GM18499 (cell line): ENCODE measurements at regions not wholly inside any gene's neighbourhood (a gene's known extent, or its start where the extent isn't known, plus 50 kb on each side); places are given as distances from the start of the nearest gene placed in this dataset.
"Not testable (repeated sequence)": the region's sequence is repeated elsewhere in the genome, so short reads cannot be mapped to it uniquely, and the experiment has no call there.

ENCODE experiments used
- ATAC-seq: cut with Tn5 transposase; IDR thresholded peaks from one replicate; pipeline ENCODE4 v1.9.1; 2021; ENCODE audit warnings: moderate number of reproducible peaks; ENCODE audit not compliant: insufficient read depth, unreplicated experiment

- no peak for ATAC-seq
These were observed 1055.4 kb downstream of the TBL1XR1 start for GRCh38 chr3:176141837-176142236.

DNA sequence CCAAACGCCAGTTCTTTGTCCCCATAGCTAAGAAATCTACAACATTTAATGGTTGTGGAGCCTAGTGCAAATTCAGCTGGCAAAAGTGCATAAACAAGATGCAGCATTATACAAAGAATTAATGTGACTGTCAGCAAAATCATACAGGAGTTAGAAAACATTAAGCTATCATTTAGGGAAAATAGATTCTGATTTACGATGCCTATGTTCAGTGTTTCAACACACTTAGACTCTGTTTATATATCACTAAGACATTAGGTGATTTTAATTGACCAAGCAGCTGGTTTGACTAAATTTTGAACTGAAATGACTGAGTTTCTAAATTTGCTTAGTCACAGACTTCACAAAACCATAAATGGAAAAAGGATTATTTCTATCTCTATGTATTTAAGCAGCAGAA is 1076.8 kb downstream of the TBL1XR1 start:
- no peak for ATAC-seq

GRCh38 chr3:176119826-176120225 is 1077.5 kb downstream of the TBL1XR1 start:
- no peak for ATAC-seq

DNA sequence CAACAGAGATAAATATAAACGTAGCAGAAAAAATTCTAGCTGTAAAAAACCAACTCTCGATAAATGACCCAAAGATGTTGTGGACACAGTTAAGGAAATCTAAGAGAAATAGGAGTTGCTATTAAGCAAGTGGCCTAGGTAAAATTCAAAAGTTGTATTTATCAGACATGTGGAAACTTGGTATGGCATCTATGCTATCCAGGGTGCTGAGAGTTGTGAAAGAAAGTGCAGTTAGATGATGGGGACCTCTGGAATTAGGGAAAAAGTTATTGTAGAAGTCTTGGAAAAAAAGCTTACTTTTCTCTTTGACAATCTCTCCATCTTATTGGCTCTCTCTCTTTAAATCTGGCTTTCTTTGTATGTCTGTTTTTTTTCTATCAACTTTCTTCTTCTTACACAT is 1090.9 kb downstream of the TBL1XR1 start:
- ATAC-seq: no peak

DNA sequence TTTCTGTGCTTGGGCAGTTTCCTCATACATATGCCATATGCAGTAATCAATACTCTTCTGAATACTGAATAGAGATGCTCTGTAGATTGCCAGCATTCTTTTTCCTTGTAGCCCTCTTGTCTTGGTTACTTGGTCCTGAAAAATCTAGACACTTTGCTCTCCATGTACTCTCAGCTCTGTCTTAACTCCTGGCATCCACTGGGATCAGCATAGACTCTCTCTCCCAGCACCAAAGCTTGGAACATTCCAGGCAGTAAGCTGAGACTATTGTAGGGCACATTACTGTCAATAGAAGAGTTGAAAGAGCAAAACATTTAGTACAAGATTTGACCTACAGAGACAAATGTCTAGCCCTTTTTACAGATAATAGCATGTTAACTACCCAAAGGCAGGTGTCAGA is 1100.3 kb downstream of the TBL1XR1 start:
- no peak for ATAC-seq

DNA sequence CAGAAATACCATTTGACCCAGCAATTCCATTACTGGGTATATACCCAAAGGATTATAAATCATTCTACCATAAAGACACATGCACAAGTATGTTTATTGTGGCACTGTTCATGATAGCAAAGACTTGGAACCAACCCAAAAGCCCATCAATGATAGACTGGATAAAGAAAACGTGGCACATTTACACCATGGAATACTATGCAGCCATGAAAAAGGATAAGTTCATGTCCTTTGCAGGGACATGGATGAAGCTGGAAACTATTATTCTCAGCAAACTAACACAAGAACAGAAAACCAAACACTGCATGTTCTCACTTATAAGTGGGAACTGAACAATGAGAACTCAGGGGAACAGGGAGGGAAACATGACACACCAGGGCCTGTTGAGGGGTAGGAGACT is 1103.4 kb downstream of the TBL1XR1 start:
- not testable (repeated sequence) for ATAC-seq

DNA sequence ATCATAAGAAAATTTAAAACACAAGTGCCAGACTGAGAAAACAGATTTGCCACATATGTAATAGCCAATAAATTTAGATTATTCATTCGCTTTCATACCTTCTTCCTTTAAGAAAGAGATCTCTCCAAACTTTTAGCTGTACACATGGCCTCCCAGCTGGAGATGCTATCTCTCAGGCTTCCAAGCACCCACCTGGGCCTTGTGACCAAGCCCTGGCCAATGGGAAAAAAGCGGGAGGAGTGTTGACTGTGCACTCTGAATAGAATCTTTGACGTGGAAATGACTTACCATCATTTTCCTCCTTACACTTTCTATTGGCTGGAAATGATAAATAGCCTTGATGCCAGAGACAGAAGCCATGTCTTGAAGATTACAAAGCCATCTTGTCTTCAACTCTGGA is 1106.6 kb downstream of the TBL1XR1 start:
- no peak for ATAC-seq

GRCh38 chr3:176088962-176089383 is 1108.3 kb downstream of the TBL1XR1 start:
- ATAC-seq: no peak

DNA sequence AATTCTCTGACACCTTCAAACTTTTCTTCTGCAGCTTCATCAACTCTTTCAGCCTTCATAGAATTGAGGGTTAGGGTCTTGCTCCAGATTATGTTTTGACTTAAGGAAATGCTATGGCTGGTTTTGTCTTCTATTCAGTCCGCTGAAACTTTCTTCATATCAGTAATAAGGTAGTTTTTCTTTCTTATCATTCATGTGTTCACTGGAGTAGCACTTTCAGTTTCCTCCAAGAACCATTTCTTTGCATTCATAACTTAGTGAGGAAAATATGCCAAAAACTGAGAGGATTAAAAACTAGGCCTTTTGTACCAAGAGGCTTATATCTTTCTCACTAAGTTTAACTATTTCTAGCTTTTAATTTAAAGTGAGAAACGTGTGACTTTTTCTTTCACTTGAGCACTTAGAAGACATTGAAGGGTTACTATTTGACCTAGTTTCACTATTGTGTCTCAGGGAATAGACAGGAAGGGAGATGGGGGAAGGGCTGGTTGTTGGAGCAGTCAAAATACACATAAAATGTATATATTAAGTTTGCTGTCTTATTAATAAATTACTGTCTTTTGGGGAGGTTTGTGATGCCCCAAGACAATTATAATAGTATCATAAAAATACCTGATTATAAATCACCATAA is 1110.1 kb downstream of the TBL1XR1 start:
- no peak for ATAC-seq

DNA sequence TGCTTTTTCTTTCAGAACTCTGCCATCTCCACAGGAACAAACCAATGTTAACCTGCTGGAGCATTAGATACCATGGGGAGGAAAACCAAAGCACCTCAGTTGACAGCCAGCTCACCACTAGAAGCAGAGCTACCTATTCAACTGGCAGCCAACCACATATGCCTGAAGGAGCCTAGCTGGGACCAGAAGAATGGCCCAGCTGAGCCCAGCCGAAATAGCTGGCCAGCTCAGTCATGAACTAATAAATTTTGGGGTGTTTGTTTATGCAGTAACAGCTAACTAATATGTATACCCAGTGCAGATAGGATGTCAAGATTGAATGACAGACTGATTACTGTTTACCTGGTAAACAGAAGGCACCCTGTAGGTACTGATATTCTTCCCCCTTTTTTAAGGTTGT is 1117.5 kb downstream of the TBL1XR1 start:
- ATAC-seq: no peak

GRCh38 chr3:176078906-176079305 is 1118.4 kb downstream of the TBL1XR1 start:
- ATAC-seq: no peak

DNA sequence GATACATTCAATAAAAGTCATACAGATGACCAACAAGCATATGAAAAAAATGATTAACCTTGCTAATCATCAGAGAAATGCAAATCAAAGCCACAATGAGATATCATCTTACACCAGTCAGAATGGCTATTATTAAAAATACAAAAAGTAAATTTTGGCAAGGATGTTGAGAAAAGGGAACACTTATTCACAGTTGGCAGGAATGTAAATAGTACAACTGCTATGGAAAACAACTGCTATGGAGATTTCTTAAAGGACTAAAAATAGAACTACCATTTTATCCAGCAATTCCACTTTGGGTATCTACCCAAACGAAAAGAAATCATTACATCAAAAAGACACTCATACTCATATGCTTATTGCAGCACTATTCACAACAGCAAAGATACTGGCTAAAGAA is 1121.8 kb downstream of the TBL1XR1 start:
- ATAC-seq: no peak

DNA sequence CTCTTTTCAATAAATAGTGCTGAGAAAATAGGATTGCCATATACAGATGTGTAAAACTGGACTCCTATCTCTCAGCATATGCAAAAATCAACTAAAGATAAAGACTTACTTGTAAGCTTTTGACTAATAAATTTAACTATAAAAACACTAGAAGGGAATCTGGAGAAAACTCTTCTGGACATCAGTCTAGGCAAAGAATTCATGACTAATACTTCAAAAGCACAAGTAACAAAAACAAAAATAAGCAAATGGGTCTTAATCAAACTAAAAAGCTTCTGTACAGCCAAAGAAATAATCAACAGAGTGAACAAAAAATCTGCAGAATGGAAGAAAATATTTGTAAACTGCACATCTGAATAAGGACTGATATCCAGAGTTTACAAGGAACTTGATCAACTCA is 1122.2 kb downstream of the TBL1XR1 start:
- no peak for ATAC-seq

GRCh38 chr3:176074096-176074495 is 1123.2 kb downstream of the TBL1XR1 start:
- no peak for ATAC-seq

- no peak for ATAC-seq
These were observed 1125.3 kb downstream of the TBL1XR1 start for GRCh38 chr3:176071943-176072342.

DNA sequence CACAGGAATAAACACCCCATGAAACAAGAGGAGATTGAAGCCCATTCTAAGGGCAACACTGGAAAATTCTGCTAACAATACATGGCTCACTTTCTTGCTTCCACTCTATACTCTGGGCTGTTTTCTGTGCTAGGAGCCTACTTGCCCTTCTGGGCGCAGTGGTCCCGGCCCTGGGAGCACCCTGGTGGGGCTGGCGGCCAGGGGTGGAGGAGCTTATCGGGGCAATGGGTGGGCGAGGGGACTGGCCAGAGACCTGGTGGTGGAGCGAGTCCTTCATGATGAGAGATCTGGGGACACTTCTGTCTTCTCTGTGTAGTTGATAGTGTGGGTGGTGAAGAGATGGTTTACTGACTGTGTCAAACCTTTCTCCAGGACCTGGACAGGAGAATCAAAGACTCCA is 1128.5 kb downstream of the TBL1XR1 start:
- ATAC-seq: no peak

DNA sequence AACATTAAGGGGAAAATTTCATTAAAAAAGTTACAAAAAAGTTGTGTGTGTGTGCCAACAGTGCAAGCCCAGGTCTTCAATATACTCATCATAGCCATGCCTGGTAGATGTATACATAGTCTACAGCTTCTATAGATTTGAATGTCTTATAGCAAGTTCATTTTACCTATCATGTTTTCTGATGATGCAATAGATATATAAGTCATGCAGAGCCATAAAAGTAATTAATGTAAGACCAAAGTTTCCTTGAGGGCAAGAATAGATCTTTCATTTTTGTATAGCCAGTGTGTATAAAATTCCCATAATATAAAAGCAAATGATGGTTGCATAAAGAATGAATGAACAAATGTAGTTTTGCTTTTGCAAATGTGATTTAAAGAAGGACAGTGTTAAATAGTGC is 1138.4 kb downstream of the TBL1XR1 start:
- ATAC-seq: no peak

- no peak for ATAC-seq
These were observed 1141.4 kb downstream of the TBL1XR1 start for GRCh38 chr3:176055836-176056235.

- no peak for ATAC-seq
These were observed 1145.5 kb downstream of the TBL1XR1 start for GRCh38 chr3:176051766-176052165.

DNA sequence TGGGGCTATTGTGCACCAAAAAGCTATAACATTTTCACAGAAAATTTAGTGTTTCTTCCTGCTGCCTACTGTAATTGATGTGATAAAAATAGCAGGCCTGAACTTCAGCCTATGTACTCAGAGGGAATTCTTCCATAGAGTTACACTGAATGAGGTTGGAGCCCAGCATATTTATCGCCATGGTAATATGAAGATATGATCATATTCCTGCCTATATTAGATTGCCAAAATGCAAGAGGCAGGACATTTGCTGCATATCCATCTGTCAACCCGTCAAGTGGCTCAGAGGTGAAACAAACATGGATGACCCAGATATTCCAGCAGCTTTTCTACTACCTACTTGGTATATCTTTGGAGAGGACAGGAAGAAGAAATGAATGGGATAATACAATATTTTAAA is 1150.6 kb downstream of the TBL1XR1 start:
- no peak for ATAC-seq

GRCh38 chr3:176041812-176042211 is 1155.5 kb downstream of the TBL1XR1 start:
- ATAC-seq: no peak

GRCh38 chr3:176041185-176041584 is 1156.1 kb downstream of the TBL1XR1 start:
- ATAC-seq: no peak

GRCh38 chr3:176037636-176038035 is 1159.6 kb downstream of the TBL1XR1 start:
- ATAC-seq: no peak
